SIG-M5 treated with dmso at 0.1 percent for 504 hours (cell line): ENCODE measurements at regions not wholly inside any gene's neighbourhood (a gene's known extent, or its start where the extent isn't known, plus 50 kb on each side); places are given as distances from the start of the nearest gene placed in this dataset.
"Not testable (repeated sequence)": the region's sequence is repeated elsewhere in the genome, so short reads cannot be mapped to it uniquely, and the experiment has no call there.

Experiments
- DNase-seq: peaks from one replicate; lab custom pipeline; 2025; ENCODE audit not compliant: unreplicated experiment; lab: John Stamatoyannopoulos, UW

DNA sequence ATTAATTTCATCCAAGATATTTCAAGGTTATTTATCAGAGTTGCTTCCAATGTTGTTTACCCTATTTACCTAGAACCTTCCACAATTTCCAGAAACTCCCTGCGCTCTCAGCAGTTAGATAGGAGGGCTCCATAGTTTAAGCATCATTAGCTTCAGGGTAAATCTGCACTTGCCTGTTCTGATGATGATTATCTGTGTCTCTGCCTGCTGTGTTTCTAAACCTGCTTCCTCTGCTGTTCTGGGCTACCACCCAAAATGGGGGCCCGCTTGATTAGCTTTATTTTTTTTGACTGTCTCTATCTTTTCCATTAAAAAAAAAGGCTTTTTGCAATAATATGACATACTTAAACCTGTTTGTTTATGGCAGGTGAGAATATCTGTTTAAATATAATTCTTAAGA lies 472.4 kb downstream of the DIPK2A start:
- DNase-seq: no peak

DNA sequence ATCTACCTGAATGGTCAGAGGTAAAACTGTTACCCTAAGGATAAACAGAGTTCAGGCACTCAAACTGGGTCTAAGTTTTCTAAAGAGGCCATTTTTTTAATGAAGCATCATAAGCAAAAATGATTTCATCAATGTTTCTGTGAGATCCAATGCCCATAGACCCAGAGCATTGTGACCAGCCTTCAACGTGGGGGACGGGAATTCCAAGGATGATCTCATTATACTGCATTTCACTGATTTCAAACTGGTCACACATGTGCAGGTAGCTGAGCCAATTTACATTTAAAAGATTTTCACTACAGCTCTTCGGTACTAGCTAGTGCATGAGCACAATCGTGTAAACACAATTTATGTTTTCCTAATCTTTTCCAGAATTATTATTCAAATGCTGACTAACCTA lies 472.9 kb downstream of the DIPK2A start:
- no peak for DNase-seq

DNA sequence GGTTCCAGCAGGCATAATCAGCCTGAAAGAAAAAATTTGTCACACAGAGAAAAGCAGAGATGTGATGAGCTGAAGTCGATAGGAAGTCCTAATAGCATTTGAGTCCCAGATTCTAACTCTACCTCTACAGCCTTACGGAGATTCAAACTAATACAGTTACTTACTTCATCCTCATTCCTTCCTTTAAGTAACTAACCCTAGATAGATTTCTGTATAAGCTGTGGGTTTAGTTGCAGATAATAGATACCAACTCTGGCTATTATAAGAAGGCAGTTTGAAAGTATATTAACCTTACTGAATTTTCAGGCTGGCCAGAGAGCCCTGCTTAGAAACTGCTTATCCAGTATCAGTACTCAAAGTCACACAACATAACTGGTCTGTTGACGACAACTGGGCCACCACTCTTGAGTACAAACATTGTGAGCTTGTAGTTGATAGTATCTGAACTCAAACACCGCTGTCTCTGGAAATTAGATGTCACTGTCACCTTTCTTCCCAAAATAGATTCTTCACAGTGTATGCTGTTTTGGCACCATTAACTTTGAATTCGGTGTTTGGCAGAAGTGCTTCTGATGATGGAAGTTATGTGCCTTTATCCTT lies 484.3 kb downstream of the DIPK2A start:
- no peak for DNase-seq

DNA sequence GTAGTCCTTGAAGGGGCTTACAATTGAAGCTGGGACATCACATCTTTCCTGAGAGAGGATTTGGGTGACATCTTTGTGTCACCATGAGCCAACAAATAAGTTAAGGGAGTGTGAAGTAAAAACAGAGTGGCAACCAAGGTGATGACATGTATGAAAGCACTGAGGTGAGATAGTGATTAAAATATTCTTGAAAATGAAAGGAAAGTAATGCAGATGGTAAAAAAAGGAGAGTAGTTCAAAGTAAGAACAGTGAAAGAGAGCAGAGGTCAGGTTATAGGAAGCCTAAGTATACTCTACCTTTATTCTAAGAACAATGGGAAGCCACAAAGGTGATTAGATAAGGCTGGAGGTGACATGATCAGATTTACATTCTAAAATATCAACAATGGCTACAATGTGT lies 486.1 kb downstream of the DIPK2A start:
- no peak for DNase-seq

DNA sequence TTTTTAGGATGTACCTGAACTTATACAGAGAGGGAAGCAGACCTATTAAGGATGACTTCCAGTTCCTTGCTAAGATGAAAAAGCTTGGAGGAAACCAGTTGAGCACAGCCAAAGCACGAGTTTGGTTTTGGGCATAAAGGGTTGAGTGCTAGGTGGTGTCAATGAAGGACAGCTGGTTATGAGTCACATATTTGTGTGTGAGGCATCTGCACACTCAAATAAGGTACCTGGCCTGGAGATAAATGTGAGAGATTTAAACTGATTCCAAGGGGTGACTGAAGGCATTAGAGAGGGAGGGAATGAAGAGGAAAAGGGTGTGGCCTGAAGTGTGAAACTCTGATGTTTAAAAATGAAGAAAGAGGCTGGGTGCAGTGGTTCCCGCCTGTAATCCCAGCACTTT lies 486.7 kb downstream of the DIPK2A start:
- no peak for DNase-seq

DNA sequence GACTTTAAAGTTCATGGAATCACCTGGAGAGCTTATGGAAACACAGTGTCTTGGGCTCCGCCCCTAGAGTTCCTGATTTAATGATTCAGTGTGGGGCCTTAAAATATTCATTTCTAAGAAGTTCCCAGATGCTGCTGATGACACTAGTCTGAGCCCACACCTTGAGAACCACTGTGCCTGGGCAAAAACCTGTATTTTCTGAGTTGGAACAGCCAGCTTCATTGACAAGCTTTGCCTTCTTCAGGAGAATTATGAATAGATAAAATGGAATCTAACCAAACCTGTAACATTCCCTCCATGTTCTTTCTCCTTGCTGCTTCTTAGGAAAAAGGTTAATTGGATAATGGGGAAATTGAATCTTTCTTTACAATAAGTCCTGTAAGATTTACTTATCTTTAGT lies 490.7 kb downstream of the DIPK2A start:
- DNase-seq: no peak

DNA sequence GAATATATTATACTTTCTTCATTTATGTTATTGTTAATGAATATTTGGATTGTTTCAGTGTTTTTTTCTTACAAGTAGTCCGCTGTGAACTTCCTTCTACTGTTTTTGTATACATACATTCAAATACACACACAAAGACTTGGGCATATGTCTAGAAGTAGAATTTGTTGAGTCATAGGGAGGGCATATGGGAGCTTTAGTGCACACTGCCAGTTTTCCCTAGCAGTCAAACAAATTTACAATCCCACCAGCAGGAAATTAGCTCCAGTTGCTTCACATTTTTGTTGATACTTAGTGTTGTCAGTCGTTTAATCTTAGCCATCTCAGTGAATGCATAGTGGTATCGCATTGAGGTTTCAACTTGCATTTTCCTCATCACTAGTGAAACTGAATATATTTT lies 492.3 kb downstream of the DIPK2A start:
- DNase-seq: no peak

DNA sequence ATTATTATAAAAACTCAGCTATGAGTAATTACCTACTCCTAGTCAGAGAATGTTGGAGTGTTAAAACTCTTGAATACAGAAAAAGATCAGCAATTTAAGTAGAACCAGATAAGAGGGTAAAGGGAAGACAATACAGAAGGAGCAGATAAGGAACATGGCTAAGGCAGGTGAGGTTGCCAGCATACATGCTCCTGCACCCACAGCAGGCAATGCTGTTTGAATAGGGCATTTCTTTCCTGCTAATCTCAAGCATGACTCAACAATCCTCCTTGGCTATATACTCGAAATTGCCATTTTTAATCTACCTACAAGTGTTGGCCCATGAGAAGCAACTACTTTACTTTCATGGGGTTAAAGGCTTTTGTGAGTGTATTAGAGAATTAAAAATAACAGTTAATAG lies 494.5 kb downstream of the DIPK2A start:
- no peak for DNase-seq

DNA sequence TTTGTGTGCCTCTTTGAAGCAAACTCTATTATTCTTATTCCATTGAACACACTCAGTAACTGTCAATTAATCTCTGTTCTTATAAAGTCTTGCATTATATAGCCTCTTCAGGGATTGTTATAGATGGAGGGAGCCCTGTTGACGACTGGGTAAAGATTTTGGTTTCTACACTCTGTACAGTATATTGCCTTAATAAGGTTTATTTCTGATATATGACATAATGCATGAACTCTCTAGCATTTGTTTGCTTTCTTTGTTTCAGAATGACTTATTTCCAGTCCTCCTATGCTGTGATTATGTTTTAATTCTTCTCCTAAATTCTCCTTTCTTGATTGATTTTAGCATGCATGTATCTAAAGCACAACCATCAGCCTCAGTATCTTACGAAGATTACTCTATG lies 494.9 kb downstream of the DIPK2A start:
- DNase-seq: no peak

DNA sequence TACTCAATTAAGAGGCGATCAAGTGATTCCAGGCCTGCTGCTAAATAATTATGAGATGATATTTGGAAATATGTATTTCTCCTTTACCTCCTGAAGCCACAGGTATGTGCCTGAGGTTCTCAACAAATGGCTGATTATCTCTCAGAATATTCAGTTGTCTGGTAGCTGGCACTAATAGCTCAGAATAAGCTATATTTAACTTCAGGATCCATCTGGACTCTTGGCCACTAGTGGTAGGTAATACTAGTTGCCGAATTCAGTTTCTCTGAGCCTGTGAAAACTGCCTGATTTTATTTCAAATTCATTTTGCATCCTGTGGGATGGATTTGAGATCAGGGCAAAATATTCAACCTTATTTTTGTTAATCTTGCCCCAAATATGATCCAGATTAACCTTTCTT lies 499.0 kb downstream of the DIPK2A start:
- no peak for DNase-seq

DNA sequence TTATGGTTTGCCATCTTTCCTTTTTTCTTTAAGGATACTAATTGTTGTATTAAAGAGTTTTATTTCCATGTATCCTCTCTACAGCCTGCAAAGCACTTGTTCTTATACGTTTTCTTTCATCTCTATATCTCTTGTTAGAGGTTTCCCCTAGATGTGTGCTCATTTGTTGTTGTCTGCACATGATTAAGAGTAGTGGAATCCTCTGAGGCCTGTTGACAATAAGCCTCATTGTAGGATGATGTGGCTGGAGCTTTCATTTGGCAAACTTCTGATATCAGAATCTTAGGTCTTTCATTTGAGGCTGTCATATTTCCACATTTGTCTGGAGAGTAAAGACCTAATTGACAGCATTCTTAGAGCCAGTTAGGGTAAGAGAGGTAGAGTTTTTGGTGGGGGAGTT lies 506.0 kb downstream of the DIPK2A start:
- no peak for DNase-seq

DNA sequence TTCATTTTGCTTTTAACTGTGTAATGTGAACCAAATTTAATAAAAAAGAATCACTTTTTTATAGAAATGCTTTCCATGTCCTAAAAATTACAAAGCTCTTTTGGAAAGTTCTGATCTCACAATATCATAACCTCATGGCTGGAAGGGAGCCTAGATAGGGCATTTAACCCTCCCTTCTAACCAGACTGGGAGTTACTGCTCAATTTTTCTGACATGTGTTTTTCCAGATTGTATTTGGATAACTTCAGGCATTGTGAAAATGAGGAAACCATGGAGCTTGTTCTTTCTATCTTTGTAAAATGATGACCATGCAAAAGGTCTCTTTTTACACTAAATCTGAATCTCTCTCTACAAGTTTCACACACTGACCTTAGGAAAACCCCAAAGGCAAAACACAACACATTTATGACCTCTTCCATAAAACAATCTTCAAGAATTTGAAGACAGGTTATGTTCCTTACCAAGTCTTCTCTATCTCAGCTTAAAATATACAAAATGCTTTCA lies 508.8 kb downstream of the DIPK2A start:
- no peak for DNase-seq

DNA sequence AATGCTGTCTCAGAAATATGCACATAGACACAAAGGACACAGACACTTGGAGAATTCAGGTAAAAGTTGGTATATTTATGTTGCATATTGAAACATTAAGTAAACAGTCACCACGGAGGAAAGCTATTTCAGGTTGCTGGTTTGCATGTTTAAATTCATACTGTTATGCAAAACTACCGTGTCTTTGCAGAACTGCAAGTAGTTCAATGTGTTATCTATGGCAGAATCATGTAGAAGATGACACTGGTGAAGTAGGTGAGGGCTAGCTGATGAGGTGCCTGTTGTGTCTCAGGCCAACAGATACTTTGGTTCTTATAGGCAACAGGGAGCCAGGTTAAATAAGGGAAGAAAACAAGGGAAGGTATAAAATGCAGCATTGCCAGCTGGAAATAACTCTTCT lies 511.3 kb downstream of the DIPK2A start:
- no peak for DNase-seq

DNA sequence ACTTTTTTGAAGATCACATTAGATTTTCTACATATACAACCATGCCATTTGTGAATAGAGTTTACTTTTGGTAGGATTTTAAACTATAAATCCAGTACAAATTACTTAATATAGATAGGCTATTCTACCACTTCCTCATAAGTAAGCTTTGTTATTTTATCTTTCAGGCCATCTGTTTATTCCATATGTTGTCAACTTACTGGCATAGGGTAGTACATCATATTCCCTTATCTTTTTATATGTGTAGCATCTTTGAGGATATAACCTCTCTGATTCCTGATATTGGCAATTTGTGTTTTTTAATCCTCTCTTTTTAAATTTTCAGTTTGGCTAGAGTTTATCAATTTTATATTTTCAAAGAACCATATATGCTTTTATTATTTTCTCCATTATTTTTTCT lies 515.4 kb downstream of the DIPK2A start:
- no peak for DNase-seq

DNA sequence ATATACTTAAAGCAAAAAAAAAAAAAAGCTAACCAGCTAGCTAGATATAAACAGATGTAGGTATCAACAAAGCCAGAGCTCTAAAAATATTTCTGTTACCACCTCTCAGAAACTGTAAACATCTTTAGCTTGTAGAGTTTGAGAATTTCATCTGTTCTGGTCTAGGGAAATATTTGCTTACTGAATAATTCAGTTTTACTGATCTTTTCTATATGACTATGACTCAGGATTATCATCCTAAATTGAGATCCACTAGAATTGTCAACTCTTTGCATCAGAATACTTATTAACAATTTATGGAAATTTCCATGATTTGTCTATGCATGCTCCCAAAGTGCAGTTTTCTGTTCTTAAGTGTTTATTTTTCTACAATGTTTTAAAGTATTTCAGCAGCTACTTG lies 517.3 kb downstream of the DIPK2A start:
- no peak for DNase-seq

DNA sequence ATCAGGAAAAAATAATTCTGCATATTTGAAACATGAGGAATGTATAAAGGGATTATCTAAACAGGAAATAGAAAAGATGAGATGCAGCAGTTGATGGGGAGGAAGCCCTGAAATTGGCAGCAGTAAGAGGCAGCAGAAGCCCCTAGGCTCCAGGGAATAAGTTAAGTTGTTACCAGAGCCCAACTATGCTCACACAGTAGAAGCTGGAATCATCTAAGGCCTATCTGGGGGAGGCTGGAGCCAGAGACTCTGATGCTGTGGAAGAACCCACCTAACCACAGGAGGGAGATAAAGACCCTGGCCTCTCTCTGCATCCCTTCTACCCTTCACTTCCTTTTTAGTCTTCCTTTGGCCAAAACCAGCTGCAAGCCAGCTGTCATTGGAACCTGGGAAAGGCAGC lies 519.7 kb downstream of the DIPK2A start:
- DNase-seq: no peak

DNA sequence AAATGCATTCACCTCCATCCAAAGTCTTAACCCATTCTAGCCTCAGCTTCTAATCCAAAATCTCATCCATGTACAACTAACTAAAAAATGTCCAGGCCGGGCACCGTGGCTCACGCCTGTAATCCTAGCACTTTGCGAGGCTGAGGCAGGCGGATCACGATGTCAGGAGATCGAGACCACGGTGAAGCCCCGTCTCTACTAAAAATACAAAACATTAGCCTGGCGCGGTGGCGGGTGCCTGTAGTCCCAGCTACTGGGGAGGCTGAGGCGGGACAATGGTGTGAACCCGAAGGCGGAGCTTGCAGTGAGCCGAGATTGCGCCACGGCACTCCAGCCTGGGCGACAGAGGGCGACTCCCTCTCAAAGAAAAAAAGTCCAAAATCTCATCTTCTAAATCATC lies 523.0 kb downstream of the DIPK2A start:
- not testable (repeated sequence) for DNase-seq

DNA sequence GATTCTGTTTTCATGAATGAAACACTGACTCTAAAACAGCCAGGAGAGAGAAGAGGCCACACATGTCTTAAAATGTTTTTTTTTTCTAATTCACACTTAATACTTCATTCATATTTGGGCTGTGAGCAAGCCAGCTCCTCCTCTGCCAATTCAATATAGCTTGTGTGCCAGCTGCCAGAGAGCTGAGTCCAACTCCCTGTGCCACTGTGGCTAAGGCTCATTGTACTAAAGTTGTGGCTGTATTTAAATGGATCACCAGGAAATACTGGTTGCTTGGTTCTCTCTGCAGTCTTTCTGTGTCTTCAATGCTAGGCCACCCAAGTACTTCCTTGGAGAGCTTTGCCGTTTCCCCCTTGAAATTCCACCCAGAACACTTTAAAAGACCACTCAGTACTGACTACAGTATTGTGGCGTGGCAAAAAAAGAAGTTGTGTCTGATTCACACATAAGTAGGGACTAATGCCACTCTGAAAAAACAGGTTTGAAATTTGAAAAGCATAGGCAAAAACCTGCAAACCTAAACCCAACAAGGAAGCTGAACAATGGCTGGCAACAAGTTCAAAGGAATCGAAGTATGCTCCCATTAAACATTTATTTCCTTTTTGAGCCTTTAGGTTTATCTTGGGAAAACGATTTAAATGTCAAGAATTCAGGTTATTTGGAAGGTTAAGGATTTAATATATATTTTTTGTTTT lies 524.7 kb downstream of the DIPK2A start:
- no peak for DNase-seq

DNA sequence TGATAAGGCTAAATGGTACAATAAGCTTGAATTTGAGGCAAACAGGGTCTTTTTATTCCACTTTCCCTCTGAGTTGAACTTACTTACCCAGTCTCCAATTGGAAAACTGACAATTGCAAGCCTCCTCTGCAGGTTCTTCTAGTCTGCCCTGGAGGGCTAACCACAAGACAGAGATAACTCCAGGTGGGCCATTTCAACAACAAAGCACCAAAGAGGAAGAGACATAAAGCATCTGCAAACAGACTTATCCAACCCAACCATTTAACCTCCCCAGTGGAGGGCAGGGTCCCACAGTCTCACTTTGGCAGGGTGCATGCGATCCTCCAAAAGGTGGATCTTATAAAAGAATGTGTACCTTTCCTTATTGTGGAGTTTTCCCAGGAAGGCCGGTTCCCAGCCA lies 525.8 kb downstream of the DIPK2A start:
- no peak for DNase-seq

DNA sequence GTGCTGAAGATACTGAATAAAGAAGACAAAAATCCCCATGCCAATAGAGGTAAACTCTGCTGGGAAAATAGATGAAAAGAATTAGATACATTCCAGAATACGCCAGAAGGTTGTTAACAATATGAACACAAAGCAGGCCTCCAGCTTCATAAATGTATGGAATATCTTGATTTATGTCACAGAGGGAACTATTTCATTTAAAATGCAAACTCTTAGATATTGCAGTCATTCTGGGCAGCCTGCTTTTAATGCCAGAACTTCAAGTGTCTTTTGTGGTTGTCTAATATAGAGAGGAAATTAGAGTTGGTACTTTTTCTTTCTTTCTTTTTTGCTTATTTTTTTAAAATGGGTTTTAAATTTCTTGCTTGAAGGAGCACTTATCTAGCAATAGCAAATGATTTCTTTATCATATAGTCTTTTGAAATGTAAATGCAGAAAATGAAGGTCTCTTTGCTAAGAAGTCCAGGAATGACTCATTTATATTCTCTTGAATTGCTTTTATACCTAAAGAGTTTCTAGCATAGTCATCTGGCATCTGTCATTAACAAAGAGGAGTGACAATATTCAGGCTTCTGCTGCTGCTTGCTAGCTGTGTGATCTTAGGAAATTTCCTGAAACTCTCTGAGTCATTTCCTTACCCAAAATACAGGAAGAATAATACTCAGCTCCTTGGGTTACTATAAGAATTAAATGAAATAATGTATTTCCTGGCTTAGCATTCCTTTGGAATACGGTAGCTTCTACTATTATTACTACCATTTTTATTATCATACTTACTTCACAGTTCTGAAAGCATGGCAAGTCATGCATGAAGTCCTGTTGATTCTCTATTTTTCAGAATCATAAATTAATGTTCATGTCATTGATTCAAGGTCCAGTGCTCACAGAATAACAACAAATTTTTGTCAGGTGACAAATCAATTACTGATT lies 527.6 kb downstream of the DIPK2A start:
- no peak for DNase-seq

DNA sequence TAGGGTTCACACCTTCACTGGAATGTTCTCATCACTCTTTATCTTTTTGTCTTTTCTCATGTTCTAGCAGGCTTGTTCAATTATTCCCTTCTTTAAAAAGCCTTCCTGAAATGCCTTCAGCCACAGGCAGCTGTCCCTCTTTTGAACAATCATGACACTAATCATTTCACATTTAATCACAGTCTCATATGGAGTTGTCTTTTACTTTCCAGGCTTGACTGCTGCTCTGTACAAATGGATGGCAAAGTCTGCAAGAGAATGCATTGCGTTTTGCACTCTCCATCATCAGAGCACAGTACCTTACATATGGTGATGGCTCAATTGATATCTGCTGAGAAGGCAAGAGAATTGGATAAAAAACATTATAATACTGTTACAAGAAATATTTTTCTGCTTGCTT lies 529.8 kb downstream of the DIPK2A start:
- DNase-seq: no peak

DNA sequence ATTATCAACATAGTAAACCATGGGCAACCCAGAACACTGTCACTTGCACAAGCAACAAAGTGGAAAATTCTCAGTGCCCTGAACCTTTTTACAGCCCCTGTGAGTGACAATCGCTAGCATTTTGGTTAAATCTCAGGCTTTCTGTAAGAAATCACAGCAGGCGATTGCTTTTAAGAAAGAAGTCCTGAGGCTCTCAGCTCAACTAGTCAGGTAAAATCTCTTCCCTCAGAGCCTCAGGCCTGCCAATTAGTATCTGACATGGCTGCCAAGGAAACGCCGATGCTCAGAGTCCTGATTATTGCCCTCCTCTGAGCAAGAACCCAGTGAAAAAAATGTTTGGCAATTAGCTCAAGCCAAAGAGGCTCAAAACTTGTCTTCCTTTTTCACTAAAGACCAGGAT lies 530.8 kb downstream of the DIPK2A start:
- no peak for DNase-seq
